Hepatic stellate cell (primary cell): ENCODE measurements at regions not wholly inside any gene's neighbourhood (a gene's known extent, or its start where the extent isn't known, plus 50 kb on each side); places are given as distances from the start of the nearest gene placed in this dataset.

ENCODE experiments used
- DNase-seq: peaks from one replicate; pipeline ENCODE4 v3.0.0; 2011; ENCODE audit warnings: low spot score

DNA sequence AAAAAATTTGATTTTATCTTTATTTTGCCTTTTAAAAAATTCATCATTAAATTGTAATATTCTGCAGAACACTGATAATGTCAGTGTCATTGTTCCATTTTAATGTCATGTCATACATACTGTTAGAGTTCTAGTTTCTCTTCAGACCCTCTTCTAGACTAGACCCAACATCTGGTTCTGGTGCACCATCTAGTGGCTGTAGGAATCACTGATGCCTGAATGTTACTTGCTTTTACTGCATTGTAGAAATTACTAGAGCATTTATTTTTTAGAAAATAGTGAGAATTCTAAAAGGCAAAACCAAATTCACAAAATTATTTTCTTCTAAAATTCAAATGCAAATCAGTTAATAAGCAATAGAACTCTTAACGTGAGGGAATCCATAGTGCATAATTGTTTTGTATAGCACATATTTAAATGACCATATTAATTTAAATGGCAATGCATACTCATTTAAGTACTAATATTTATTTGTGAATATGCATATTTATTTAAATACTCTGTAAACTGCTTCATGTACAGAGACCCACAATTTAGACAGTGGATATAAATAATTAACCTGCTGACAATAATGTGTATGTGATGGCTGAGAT is 425.7 kb downstream of the KLF12 start:
- DNase-seq, result peak; percentile 25

- no peak for DNase-seq
Observed at GRCh38 chr13:73704587-73704986, 429.6 kb downstream of the KLF12 start.

- no peak for DNase-seq
Observed at GRCh38 chr13:73703606-73704005, 430.6 kb downstream of the KLF12 start.

DNA sequence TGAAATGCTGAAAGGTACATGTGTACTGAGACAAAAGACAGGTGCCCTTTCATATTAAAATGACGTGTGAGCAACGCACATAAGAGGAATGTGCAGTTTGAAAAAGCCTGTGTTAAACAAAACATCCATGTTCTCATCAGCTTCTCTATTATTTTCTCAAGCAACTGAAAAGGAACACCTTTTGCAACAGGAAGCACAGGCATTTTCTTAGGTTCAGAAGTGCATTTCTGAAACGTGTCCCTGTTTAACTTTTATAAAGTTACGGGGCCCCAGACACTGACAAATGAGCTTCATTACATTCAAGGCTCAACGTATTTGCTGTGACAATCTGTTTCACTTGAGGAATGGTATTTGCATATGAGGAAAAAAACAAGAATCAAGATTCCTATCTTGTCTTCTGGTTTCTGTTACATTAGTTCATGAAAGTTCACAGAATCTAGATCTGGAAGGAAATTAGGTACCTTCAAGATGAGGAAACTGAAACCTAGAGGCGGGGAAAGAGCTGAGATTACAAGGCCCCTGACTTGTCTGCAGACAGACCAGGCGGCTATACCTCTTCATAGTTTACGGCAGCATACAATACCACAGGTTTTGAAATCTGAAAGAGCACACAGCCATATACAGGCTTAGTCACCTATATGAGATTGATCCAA is 431.7 kb downstream of the KLF12 start:
- no peak for DNase-seq

- DNase-seq, result no peak
Observed at GRCh38 chr13:73701160-73701559, 433.0 kb downstream of the KLF12 start.

- no peak for DNase-seq
Observed at GRCh38 chr13:73698859-73699258, 435.3 kb downstream of the KLF12 start.

DNA sequence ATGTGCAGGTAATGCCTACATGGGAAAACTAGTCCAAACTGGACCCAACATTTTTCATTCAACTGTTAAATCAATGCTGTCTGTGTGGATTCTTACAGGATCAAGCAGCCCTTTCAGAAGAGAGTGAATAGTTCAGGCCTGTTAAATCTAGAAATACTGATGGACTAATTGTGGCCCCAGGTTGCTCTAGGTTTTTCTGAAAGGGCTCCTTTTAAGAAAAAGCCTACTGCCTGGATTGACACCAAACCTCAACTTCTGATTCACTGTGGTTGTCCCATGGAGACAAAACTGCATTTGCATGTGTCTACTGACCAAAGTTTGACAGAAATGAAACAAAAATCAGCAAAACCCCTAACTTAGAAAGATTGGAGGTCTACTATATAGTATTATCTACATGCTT is 437.0 kb downstream of the KLF12 start:
- DNase-seq, result no peak

DNA sequence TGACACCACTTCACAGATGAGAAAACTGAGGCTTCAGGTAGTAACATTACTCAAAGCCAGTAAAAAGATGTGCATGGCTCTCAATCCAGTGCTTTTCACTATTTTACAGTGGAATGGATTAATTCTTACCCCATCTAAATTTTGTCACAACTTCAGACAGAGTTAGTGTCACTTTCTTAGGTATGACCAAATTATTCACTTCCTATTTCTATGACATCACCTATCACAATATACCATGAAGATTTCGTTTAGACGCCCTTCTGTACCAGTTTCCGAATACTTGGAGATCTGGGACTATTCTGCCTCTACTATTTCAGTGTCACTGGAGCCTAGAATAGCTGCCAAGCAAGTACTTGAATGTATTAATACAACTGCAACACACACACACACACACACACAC is 437.5 kb downstream of the KLF12 start:
- no peak for DNase-seq

- no peak for DNase-seq
Observed at GRCh38 chr13:73696271-73696670, 437.9 kb downstream of the KLF12 start.

- DNase-seq, result no peak
Observed at GRCh38 chr13:73695325-73695724, 438.9 kb downstream of the KLF12 start.

DNA sequence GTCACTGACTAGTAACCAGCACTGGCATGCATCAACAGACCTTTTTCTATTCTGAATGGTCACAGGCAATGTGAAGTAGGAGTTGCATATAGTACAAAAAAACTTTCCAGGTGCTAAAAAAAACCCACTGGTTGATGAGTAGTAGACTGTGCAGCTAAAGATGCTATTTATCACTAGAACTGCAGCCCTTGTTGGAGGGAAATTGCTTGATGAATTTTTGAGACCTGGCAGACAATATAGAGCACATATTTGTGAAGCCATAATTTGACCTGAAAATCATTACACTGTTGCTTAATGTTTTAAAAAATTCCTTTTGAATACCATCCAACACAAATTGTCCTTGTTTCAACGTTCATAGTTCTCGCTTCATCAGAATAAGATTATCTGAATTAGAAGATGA is 441.0 kb downstream of the KLF12 start:
- no peak for DNase-seq

GRCh38 chr13:73691891-73692290 is 442.3 kb downstream of the KLF12 start:
- DNase-seq, result no peak

DNA sequence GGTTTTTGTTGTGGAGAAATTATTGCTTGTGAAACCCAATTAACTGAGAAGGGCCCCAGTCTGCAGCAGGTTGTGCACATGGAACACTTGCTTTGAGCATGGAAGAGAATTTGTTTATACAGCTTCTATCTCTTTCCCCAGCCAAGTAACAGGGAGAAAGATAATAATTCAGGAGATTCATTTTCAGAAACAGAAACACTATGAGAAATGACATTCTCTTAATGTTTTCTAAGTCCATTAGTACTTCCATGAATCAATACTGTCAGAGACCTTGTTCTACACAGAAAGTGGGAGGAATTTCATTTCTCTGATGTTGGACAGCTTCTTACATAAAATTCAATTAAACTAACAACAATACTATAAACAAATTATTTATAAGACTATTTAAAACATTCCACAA is 446.3 kb downstream of the KLF12 start:
- DNase-seq, result no peak

- DNase-seq, result no peak
Observed at GRCh38 chr13:73687087-73687486, 447.1 kb downstream of the KLF12 start.

DNA sequence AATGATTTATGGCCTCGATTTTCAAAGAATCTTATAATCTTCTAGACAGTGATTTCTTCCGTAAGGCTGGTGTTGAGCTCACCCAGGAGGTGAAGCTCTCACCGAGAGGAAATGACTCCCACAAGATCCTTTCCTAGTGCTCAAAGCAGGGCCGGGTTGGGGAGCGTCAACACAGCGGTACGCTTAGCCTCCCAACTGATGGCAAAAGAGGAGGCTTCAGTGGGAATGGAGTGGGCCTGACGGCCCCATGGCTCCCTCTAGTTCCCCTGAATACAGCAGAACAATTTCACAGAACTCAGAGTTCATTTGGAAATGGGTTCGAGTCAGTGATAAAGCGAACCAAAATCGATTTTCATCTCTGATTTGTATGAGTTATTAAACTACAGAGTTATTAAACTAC is 449.5 kb downstream of the KLF12 start:
- no peak for DNase-seq

GRCh38 chr13:73684286-73684685 is 449.9 kb downstream of the KLF12 start:
- DNase-seq, result no peak

DNA sequence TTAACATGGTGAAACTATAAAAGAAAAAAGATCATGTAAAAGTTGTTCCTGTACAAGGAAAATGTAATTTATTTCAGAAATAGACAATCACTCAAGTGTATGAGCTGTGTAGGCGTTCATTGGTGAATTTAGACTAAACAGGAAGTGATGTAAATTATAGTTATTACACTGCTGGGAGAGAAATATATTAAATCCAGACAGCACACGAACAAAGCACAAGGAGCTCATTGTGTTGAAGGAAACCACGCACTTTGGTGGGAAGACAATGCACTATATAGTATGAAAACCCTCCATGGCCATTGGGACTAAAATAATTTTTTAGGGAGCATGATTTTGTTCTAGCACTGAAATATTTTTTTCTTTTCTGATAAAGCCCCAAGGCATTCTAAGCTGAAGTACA is 450.5 kb downstream of the KLF12 start:
- DNase-seq, result no peak

DNA sequence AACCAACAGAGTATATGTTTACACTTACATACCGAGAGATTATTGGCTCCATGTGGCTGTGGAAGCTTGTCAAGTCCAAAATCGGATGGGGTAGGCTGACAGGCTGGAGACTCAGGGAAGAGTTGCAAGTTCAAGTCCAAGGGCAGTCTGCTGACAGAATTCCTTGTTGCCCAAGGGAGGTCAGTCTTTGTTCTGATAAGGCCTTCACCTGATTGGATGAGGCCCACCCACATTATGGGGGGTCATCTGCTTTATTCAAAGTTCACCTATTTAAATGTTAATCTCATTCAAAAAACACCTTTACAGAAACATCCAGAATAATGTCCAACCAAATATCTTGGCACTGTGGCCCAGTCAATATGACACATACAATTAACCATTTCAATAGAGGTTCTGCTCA is 452.4 kb downstream of the KLF12 start:
- no peak for DNase-seq

- DNase-seq, result no peak
Observed at GRCh38 chr13:73681015-73681414, 453.2 kb downstream of the KLF12 start.

- no peak for DNase-seq
Observed at GRCh38 chr13:73677048-73677601, 457.1 kb downstream of the KLF12 start.

GRCh38 chr13:73676550-73677047 is 457.6 kb downstream of the KLF12 start:
- no peak for DNase-seq

DNA sequence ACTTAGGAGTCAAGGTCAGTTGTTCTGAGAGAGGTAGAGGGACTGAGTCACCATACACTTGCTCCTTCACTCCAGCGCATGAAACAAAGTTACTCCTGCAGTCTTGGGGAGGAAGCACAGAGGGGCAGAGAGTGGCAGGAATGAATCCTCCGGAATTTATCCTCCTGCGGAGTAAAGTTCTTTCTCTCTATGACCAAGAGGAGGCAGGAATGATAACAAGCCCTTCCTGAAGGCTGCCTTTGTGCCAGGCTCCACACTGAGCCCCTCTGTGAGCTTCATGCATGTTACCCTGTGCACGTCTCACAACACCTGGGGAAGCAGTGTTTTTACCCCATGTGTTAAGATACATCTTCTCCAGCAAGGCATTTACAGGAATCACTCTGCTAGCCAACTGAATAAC is 458.4 kb downstream of the KLF12 start:
- DNase-seq, result no peak

DNA sequence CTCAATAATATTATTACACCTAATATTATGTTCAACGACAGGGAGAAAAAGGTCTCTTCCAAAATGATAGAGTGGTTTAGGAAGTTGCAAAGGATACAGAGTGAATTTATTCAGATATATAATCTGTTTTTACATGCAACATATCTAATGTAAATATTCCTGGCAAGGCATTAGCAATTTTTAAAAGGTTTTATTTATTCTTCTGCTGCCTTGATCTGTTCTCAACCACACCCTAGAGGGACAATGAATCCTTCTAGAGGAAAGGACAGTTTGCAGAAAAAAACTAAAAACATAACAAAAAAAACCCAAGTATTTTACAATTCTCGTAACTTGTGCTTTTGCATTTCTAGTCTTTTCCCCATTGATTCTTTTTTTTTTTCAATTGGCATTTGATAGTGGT is 459.6 kb downstream of the KLF12 start:
- DNase-seq, result no peak

DNA sequence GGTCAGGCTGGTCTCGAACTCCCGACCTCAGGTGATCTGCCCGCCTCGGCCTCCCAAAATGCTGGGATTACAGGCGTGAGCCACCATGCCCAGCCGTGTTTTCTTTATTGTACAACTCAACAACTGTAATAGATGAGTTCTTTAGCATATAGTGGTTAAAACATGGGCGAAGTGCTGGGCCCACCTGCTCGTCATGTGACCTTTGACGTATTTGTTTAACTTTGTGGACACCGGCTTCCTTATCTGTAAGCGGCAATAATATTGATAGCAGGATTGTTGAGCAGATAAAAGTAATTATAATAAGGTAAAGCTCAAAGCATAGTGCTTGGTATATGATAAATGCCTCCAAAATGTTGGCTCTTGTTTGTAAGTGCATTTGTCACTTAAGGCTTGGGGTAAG is 460.3 kb downstream of the KLF12 start:
- DNase-seq, result no peak
